Parathyroid adenoma (tissue), 2 donors: ENCODE measurements at regions not wholly inside any gene's neighbourhood (a gene's known extent, or its start where the extent isn't known, plus 50 kb on each side); places are given as distances from the start of the nearest gene placed in this dataset.

Experiments used
- H2AFZ ChIP-seq: fragments of 300-600 bp; sonication (generic); one replicate; pipeline ENCODE4 v1.7.0; 2017; ENCODE audit warnings: antibody characterized with exemption, mild to moderate bottlenecking
- H3K27ac ChIP-seq: fragments of 300-600 bp; sonication (generic); one replicate; pipeline ENCODE4 v1.7.0; 2017
- H3K27me3 ChIP-seq: fragments of 300-600 bp; sonication (generic); one replicate; pipeline ENCODE4 v1.7.0; 2017; ENCODE audit warnings: low read length; ENCODE audit not compliant: control insufficient read depth, insufficient read depth
- H3K36me3 ChIP-seq: fragments of 300-600 bp; sonication (generic); one replicate; pipeline ENCODE4 v1.7.0; 2017; ENCODE audit warnings: low read length; ENCODE audit not compliant: control insufficient read depth, insufficient read depth
- H3K4me1 ChIP-seq: fragments of 300-600 bp; sonication (generic); one replicate; pipeline ENCODE4 v1.7.0; 2017; ENCODE audit warnings: control low read depth
- H3K4me2 ChIP-seq: fragments of 300-600 bp; sonication (generic); one replicate; pipeline ENCODE4 v1.7.0; 2017; ENCODE audit warnings: low read length
- H3K4me3 ChIP-seq: fragments of 300-600 bp; sonication (generic); one replicate; pipeline ENCODE4 v1.7.0; 2017; ENCODE audit warnings: low read depth, low read length
- H3K79me2 ChIP-seq: fragments of 300-600 bp; sonication (generic); one replicate; pipeline ENCODE4 v1.7.0; 2017; ENCODE audit warnings: control low read depth
- H3K9ac ChIP-seq: fragments of 300-600 bp; sonication (generic); one replicate; pipeline ENCODE4 v1.7.0; 2017; ENCODE audit warnings: mild to moderate bottlenecking
- H3K9me3 ChIP-seq: fragments of 300-600 bp; sonication (generic); one replicate; pipeline ENCODE4 v1.7.0; 2017; ENCODE audit warnings: low read length; ENCODE audit not compliant: control insufficient read depth
- CTCF ChIP-seq: fragments of 300-600 bp; sonication (generic); IDR thresholded peaks from one replicate; pipeline ENCODE4 v1.7.0; 2017; ENCODE audit warnings: antibody characterized with exemption, mild to moderate bottlenecking
- donor health status: primary hyperparathyroidism.

GRCh38 chr6:140540743-140541142, 1166.3 kb upstream of the CITED2 start:
- H3K4me1 ChIP-seq: no peaks in the 10 kb centered on the region
- no peaks in the 10 kb centered on the region for H3K9me3 ChIP-seq
- no peaks in the 10 kb centered on the region for H3K36me3 ChIP-seq
- H3K4me2 ChIP-seq: no peak overlapping the region
- no peaks in the 10 kb centered on the region for H3K79me2 ChIP-seq
- no peak overlapping the region for H2AFZ ChIP-seq
- H3K27ac ChIP-seq: no peak overlapping the region
- H3K9ac ChIP-seq: no peak overlapping the region
- H3K27me3 ChIP-seq: no peaks in the 10 kb centered on the region
- no peak overlapping the region for H3K4me3 ChIP-seq
- TF ChIP-seq CTCF: no peak

- no peak for TF ChIP-seq CTCF
Measured at GRCh38 chr6:140538926-140539325, 1164.5 kb upstream of the CITED2 start.

GRCh38 chr6:140537834-140538705, 1163.6 kb upstream of the CITED2 start:
- Histone ChIP-seq H3K4me3 (peak overlapping the region; percentile 28), H3K4me2 (peak overlapping the region; percentile 21), H3K36me3 (no peaks in the 10 kb centered on the region), H3K27ac (peak overlapping the region; percentile 36), H3K9ac (no peak overlapping the region), H3K27me3 (no peaks in the 10 kb centered on the region), H3K4me1 (no peaks in the 10 kb centered on the region), H2AFZ (peak overlapping the region; percentile 74), H3K79me2 (no peaks in the 10 kb centered on the region), H3K9me3 (peaks cover 3% of the 10 kb centered on the region)
- no peak for TF ChIP-seq CTCF

More at GRCh38 chr6:140538926-140539325, 1164.5 kb upstream of the CITED2 start:
- Histone ChIP-seq H3K27ac (no peak overlapping the region), H2AFZ (peak overlapping the region; percentile 74), H3K4me2 (no peak overlapping the region), H3K4me1 (no peaks in the 10 kb centered on the region), H3K4me3 (no peak overlapping the region), H3K9me3 (peaks cover under 1% of the 10 kb centered on the region), H3K79me2 (no peaks in the 10 kb centered on the region), H3K27me3 (no peaks in the 10 kb centered on the region), H3K36me3 (no peaks in the 10 kb centered on the region), H3K9ac (no peak overlapping the region)

- peak overlapping the region; percentile 28 for H3K4me3 ChIP-seq
- H2AFZ ChIP-seq: peak overlapping the region; percentile 74
- no peak overlapping the region for H3K9ac ChIP-seq
- no peaks in the 10 kb centered on the region for H3K79me2 ChIP-seq
- no peak for TF ChIP-seq CTCF
- H3K36me3 ChIP-seq: no peaks in the 10 kb centered on the region
- H3K9me3 ChIP-seq: peaks cover 3% of the 10 kb centered on the region
- H3K27me3 ChIP-seq: no peaks in the 10 kb centered on the region
- no peaks in the 10 kb centered on the region for H3K4me1 ChIP-seq
- no peak overlapping the region for H3K4me2 ChIP-seq
- H3K27ac ChIP-seq: peak overlapping the region; percentile 36
Measured at GRCh38 chr6:140537211-140537610, 1162.8 kb upstream of the CITED2 start.

- peaks cover 3% of the 10 kb centered on the region for H3K9me3 ChIP-seq
- no peak overlapping the region for H3K27ac ChIP-seq
- no peak for TF ChIP-seq CTCF
Measured at GRCh38 chr6:140535511-140535910, 1161.1 kb upstream of the CITED2 start.

More at GRCh38 chr6:140535511-140535910, 1161.1 kb upstream of the CITED2 start:
- no peak overlapping the region for H3K4me2 ChIP-seq
- no peak overlapping the region for H3K4me3 ChIP-seq
- H3K9ac ChIP-seq: no peak overlapping the region
- no peak overlapping the region for H2AFZ ChIP-seq
- H3K27me3 ChIP-seq: no peaks in the 10 kb centered on the region
- H3K4me1 ChIP-seq: no peaks in the 10 kb centered on the region
- no peaks in the 10 kb centered on the region for H3K79me2 ChIP-seq
- H3K36me3 ChIP-seq: no peaks in the 10 kb centered on the region
